NCI-H345 treated with DMSO at 0.1 percent for 48 hours (cell line): ENCODE measurements at regions not wholly inside any gene's neighbourhood (a gene's known extent, or its start where the extent isn't known, plus 50 kb on each side); places are given as distances from the start of the nearest gene placed in this dataset.

Source experiments
- DNase-seq: peaks from one replicate; lab custom pipeline; 2025; ENCODE audit not compliant: unreplicated experiment; lab: John Stamatoyannopoulos, UW

GRCh38 chr3:151935446-151935845, 62.0 kb downstream of the SUCNR1 start:
- DNase-seq, result no peak

GRCh38 chr3:151940481-151940880, 67.0 kb downstream of the SUCNR1 start:
- DNase-seq, result no peak

DNA sequence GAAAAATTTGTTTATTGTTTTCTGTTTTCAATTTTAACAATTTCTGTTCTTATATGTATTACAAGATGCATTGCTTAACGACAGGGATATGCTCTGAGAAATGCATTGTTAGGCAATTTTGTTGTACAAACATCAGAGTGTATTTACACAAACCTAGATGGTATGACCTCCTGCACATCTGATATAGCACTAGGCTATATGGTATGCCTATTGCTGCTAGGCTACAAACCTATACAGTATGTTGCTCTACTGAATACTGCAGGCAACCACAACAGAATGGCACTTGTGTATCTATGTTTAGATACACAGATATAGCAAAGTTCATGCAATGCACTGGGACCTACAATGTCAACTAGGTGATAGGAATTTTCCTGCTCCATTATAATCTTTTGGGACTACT, 70.1 kb downstream of the SUCNR1 start:
- no peak for DNase-seq

GRCh38 chr3:151944356-151944755, 70.9 kb downstream of the SUCNR1 start:
- DNase-seq, result no peak

- no peak for DNase-seq
Measured at GRCh38 chr3:151946606-151947005, 73.2 kb downstream of the SUCNR1 start.

DNA sequence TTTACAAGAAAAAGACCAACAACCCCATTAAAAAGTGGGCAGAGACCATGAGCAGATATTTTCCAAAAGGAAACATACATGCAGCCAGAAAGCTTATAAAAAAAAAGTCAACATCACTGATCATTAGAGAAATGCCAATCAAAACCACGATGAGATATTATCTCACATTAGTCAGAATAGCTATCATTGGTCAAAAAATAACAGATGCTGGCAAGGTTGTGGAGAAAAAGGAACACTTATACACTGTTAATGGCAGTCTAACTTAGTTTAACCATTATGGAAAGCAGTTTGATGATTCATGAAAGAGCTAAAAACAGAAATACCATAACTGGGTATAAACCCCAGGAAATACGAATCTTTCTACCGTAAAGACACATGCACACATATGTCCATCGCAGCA, 76.3 kb downstream of the SUCNR1 start:
- DNase-seq, result no peak

- no peak for DNase-seq
Measured at GRCh38 chr3:151955356-151955755, 81.9 kb downstream of the SUCNR1 start.

GRCh38 chr3:151960961-151961580, 87.6 kb downstream of the SUCNR1 start:
- no peak for DNase-seq

- DNase-seq, result no peak
Measured at GRCh38 chr3:151962352-151962751, 88.9 kb downstream of the SUCNR1 start.

GRCh38 chr3:151962912-151963311, 89.5 kb downstream of the SUCNR1 start:
- no peak for DNase-seq

DNA sequence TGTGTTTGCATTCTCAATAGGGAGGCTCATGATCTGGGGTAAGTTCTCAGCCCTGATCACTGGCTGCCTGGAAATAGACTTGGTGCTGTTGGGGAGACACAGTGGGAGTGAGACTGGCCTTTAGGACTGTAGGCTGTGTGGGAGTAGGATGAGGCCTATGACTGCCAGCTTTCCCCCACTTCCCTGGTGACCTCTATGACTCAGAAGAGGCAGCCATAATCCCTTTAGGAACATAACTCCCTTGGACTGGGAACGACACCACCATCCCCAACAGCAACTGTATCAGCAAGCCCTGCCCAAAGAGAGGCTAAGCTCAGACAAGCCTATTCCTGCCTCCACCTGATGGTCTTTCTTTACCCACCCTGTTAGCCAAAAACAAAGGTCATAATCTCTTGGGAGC, 91.3 kb downstream of the SUCNR1 start:
- DNase-seq, result no peak

DNA sequence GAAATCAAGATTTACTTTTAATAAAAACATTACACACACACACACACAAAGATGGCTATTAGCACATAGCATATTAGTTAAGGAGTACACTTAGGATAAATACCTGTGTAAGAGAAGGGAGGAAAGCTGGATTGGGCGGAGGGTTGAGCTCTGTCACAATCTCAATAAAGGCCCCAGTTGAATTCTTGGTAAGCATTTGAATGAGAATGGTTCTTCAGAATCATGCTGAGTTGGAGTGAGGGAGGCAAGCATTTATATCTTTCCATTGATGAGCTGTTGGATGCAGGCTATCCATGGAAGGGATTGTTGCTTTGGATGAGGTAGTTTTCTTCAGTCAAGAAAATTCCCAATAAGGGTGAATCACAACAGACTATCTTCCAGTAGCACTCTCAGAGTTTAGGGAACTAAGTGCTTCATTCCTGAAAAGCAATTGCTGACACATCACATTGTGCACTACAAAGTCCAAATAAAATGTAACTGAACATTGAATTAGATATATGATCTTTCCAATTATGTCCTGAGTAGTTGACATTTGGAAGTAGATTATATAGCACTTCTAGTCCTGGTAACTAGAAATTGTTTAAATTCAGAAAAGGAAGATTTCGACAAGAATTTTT, 95.7 kb downstream of the SUCNR1 start:
- DNase-seq, result no peak

- peak; percentile 10 for DNase-seq
Measured at GRCh38 chr3:151971814-151972579, 98.6 kb downstream of the SUCNR1 start.

DNA sequence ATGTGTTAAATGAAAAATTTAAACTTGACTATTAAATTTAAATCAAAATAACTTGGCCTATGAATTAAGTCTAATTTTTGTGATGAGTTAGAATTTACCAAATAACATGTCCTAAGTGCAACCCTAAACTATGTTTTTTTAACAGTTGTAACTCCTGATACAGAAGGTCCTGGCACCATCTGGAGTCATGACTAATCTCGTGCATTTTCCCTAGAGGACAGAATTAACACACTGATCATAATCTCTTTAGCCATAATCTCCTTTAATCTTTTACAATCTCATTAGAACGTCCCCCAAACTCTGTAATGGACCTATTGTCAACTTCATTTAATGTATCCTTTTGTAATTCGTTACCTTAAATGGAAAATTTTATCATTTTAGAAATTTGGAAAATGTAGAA, 100.6 kb downstream of the SUCNR1 start:
- DNase-seq, result no peak

- DNase-seq, result no peak
Measured at GRCh38 chr3:151976211-151977050, 103.0 kb downstream of the SUCNR1 start.

DNA sequence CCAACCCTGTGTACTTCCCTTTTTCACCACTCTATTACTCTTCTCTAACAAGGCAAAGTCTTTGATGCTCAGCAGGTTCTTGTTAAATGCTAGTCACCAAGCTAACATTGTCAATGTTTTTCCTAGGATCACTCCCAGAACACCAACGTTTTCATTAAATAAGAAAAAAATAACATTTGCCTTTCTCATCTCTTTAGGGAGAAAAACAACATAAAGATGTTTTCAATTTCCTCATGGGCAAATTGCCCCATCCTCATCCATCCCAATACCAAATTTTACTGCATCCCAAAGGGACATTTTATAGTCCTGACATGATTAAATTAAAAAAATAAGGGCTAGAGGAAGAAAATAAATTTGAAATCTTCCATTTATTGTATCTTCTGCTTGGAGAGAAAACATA, 106.5 kb downstream of the SUCNR1 start:
- no peak for DNase-seq

- no peak for DNase-seq
Measured at GRCh38 chr3:151983538-151983937, 110.1 kb downstream of the SUCNR1 start.

DNA sequence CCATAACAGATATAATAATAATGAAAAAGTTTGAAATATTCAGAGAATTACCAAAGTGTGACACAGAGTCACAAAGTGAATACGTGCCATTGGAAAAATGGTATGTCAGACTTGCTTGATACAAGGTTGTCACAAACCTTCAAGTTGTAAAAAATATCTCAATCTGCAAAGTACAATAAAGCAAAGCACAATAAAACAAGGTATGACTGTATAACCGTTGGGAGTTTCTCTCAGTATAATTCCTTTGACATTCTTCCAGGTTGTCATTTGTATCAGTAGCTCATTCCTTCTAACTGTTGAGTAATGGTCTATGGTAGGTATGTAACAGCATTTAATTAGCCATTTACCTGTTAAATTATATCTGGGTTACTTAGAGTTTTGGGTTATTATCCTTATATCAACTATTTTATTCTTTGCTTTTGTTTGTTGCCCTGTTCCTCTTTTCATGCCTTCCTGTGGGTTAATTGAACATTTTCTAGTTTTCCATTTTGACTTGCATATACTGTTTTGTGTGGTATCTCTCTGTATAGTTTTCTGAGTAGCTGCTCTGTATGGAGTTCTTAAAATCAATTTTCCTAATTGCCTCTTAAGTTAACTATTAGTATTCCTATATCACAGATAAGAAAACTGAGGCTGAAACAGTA, 112.5 kb downstream of the SUCNR1 start:
- no peak for DNase-seq

GRCh38 chr3:151987893-151988292, 114.5 kb downstream of the SUCNR1 start:
- DNase-seq, result no peak

- no peak for DNase-seq
Measured at GRCh38 chr3:151989621-151990020, 116.2 kb downstream of the SUCNR1 start.
